Tibial artery (tissue), 4 donors: ENCODE measurements at regions not wholly inside any gene's neighbourhood (a gene's known extent, or its start where the extent isn't known, plus 50 kb on each side); places are given as distances from the start of the nearest gene placed in this dataset.

Experiments
- DNase-seq, 2 donors: peaks; one replicate each; pipeline ENCODE4 v3.0.0-alpha.2; 2019
- H3K27ac ChIP-seq, 2 donors: fragments of 200-600 bp; sonication (generic) in 1 of 2; 1 replicate in 1 of 2; 2 replicates in 1 of 2; pipeline ENCODE4 v1.5.1; 2018 to 2019; ENCODE audit warnings: mild to moderate bottlenecking in 1 of 2
- H3K27me3 ChIP-seq, 2 donors: fragments of 200-600 bp; sonication (generic) in 1 of 2; one replicate each; pipeline versions ENCODE4 v1.5.1 to v1.6.0; 2016 to 2019
- H3K36me3 ChIP-seq, 3 donors: fragments of 200-600 bp; sonication (generic) in 2 of 3; one replicate each; pipeline ENCODE4 v1.5.1; 2016 to 2019; ENCODE audit warnings: mild to moderate bottlenecking in 2 of 3
- H3K4me1 ChIP-seq, 4 donors: fragments of 200-600 bp; sonication (generic) in 2 of 4; 1 replicate in 3 of 4; 2 replicates in 1 of 4; pipeline ENCODE4 v1.5.1; 2016 to 2019
- H3K4me3 ChIP-seq, 2 donors: fragments of 200-600 bp; sonication (generic) in 1 of 2; 1 replicate in 1 of 2; 2 replicates in 1 of 2; pipeline ENCODE4 v1.5.1; 2018 to 2019; ENCODE audit warnings: mild to moderate bottlenecking in 2 of 2
- H3K9me3 ChIP-seq, 3 donors: fragments of 200-600 bp; sonication (generic) in 1 of 3; one replicate each; pipeline ENCODE4 v1.5.1; 2016 to 2019
- CTCF ChIP-seq, 2 experiments: fragments of 200-600 bp in 1 of 2; fragments of 450-650 bp in 1 of 2; IDR thresholded peaks; one replicate each; pipeline ENCODE4 v1.5.1; 2017 to 2019; ENCODE audit warnings: antibody characterized with exemption in 2 of 2, mild to moderate bottlenecking in 1 of 2, moderate library complexity in 1 of 2
- intact Hi-C: fragments of 100-400 bp; cut with DNase I; formaldehyde crosslinking; loops from one replicate; pipeline ENCODE4 v1.15.0; 2023; ENCODE audit warnings: low total_unique reads

GRCh38 chr4:179738822-179739221, 2296.6 kb upstream of the AGA start:
- intact Hi-C loops, result no loop called here
- Histone ChIP-seq H3K36me3 (no peaks in the 10 kb centered on the region), H3K27me3 (no peaks in the 10 kb centered on the region), H3K27ac (no peak overlapping the region), H3K4me1 (no peaks in the 10 kb centered on the region), H3K9me3 (no peaks in the 10 kb centered on the region), H3K4me3 (no peak overlapping the region)
- DNase-seq, result no peak
- TF ChIP-seq CTCF (IDR thresholded peaks at IDR 0.05), result no peak

- Histone ChIP-seq H3K36me3 (no peaks in the 10 kb centered on the region), H3K4me1 (no peaks in the 10 kb centered on the region), H3K27ac (no peak overlapping the region), H3K27me3 (no peaks in the 10 kb centered on the region), H3K4me3 (no peak overlapping the region), H3K9me3 (no peaks in the 10 kb centered on the region)
- TF ChIP-seq CTCF (IDR thresholded peaks at IDR 0.05), result no peak
- DNase-seq, result no peak
- intact Hi-C loops, result no loop called here
These were observed 2305.1 kb upstream of the AGA start for GRCh38 chr4:179747218-179747910.

GRCh38 chr4:179748837-179749236, 2306.6 kb upstream of the AGA start:
- H3K9me3 ChIP-seq, result no peaks in the 10 kb centered on the region
- TF ChIP-seq CTCF (IDR thresholded peaks at IDR 0.05), result no peak
- no peak overlapping the region for H3K27ac ChIP-seq
- intact Hi-C loops, result no loop called here
- no peaks in the 10 kb centered on the region for H3K27me3 ChIP-seq
- DNase-seq, result no peak
- H3K4me3 ChIP-seq, result no peak overlapping the region
- no peaks in the 10 kb centered on the region for H3K4me1 ChIP-seq
- no peaks in the 10 kb centered on the region for H3K36me3 ChIP-seq

- no peaks in the 10 kb centered on the region for H3K9me3 ChIP-seq
- H3K4me3 ChIP-seq, result no peak overlapping the region
- H3K27me3 ChIP-seq, result no peaks in the 10 kb centered on the region
- no peak overlapping the region for H3K27ac ChIP-seq
- no peak for TF ChIP-seq CTCF (IDR thresholded peaks at IDR 0.05)
- H3K36me3 ChIP-seq, result no peaks in the 10 kb centered on the region
- intact Hi-C loops, result no loop called here
- no peaks in the 10 kb centered on the region for H3K4me1 ChIP-seq
- no peak for DNase-seq
These were observed 2308.1 kb upstream of the AGA start for GRCh38 chr4:179750374-179750773.

- Histone ChIP-seq H3K27me3 (no peaks in the 10 kb centered on the region), H3K27ac (no peak overlapping the region), H3K4me1 (no peaks in the 10 kb centered on the region), H3K4me3 (no peak overlapping the region), H3K9me3 (no peaks in the 10 kb centered on the region), H3K36me3 (no peaks in the 10 kb centered on the region)
- no peak for DNase-seq
- intact Hi-C loops, result no loop called here
- no peak for TF ChIP-seq CTCF (IDR thresholded peaks at IDR 0.05)
These were observed 2309.4 kb upstream of the AGA start for GRCh38 chr4:179751669-179752068.

- H3K4me3 ChIP-seq, result no peak overlapping the region
- H3K9me3 ChIP-seq, result no peaks in the 10 kb centered on the region
- no peak for TF ChIP-seq CTCF (IDR thresholded peaks at IDR 0.05)
- no peak for DNase-seq
- intact Hi-C loops, result no loop called here
- H3K4me1 ChIP-seq, result no peaks in the 10 kb centered on the region
- no peak overlapping the region for H3K27ac ChIP-seq
- H3K36me3 ChIP-seq, result no peaks in the 10 kb centered on the region
- H3K27me3 ChIP-seq, result no peaks in the 10 kb centered on the region
These were observed 2313.1 kb upstream of the AGA start for GRCh38 chr4:179755322-179755721.
